HG02798 (cell line): ENCODE measurements at regions not wholly inside any gene's neighbourhood (a gene's known extent, or its start where the extent isn't known, plus 50 kb on each side); places are given as distances from the start of the nearest gene placed in this dataset.
"Not testable (repeated sequence)": the region's sequence is repeated elsewhere in the genome, so short reads cannot be mapped to it uniquely, and the experiment has no call there.

Source experiments
- ATAC-seq: cut with Tn5 transposase; IDR thresholded peaks from one replicate; pipeline ENCODE4 v1.9.1; 2021; ENCODE audit warnings: mild to moderate bottlenecking; ENCODE audit not compliant: unreplicated experiment, poor library complexity

- ATAC-seq = not testable (repeated sequence)
Measured at GRCh38 chr21:10424097-10424886, 97.1 kb upstream of the TPTE start.

GRCh38 chr21:10424887-10425145 is 96.6 kb upstream of the TPTE start:
- ATAC-seq = not testable (repeated sequence)

- ATAC-seq = no peak
Measured at GRCh38 chr21:10425856-10426255, 95.5 kb upstream of the TPTE start.

- not testable (repeated sequence) for ATAC-seq
Measured at GRCh38 chr21:10426812-10427211, 94.6 kb upstream of the TPTE start.

GRCh38 chr21:10427277-10427676 is 94.1 kb upstream of the TPTE start:
- not testable (repeated sequence) for ATAC-seq

GRCh38 chr21:10428981-10429534 is 92.3 kb upstream of the TPTE start:
- not testable (repeated sequence) for ATAC-seq

GRCh38 chr21:10430005-10430404 is 91.4 kb upstream of the TPTE start:
- no peak for ATAC-seq

- not testable (repeated sequence) for ATAC-seq
Measured at GRCh38 chr21:10431995-10432394, 89.4 kb upstream of the TPTE start.

- not testable (repeated sequence) for ATAC-seq
Measured at GRCh38 chr21:10432456-10432855, 88.9 kb upstream of the TPTE start.

- not testable (repeated sequence) for ATAC-seq
Measured at GRCh38 chr21:10437977-10438376, 83.4 kb upstream of the TPTE start.

GRCh38 chr21:10440639-10441038 is 80.7 kb upstream of the TPTE start:
- not testable (repeated sequence) for ATAC-seq

GRCh38 chr21:10442018-10442417 is 79.4 kb upstream of the TPTE start:
- ATAC-seq = not testable (repeated sequence)

GRCh38 chr21:10445685-10446084 is 75.7 kb upstream of the TPTE start:
- not testable (repeated sequence) for ATAC-seq

- ATAC-seq = not testable (repeated sequence)
Measured at GRCh38 chr21:10449451-10449850, 71.9 kb upstream of the TPTE start.

GRCh38 chr21:10451274-10451673 is 70.1 kb upstream of the TPTE start:
- ATAC-seq = not testable (repeated sequence)

GRCh38 chr21:10457765-10458164 is 63.6 kb upstream of the TPTE start:
- not testable (repeated sequence) for ATAC-seq

- ATAC-seq = not testable (repeated sequence)
Measured at GRCh38 chr21:10460957-10461356, 60.4 kb upstream of the TPTE start.

- ATAC-seq = not testable (repeated sequence)
Measured at GRCh38 chr21:10461445-10461844, 59.9 kb upstream of the TPTE start.

- no peak for ATAC-seq
Measured at GRCh38 chr21:10463156-10463555, 58.2 kb upstream of the TPTE start.

- no peak for ATAC-seq
Measured at GRCh38 chr21:10464975-10465374, 56.4 kb upstream of the TPTE start.

- ATAC-seq = not testable (repeated sequence)
Measured at GRCh38 chr21:10465524-10466110, 55.8 kb upstream of the TPTE start.

- ATAC-seq = no peak
Measured at GRCh38 chr21:10466200-10466599, 55.2 kb upstream of the TPTE start.
